SK-N-SH treated with all-trans-retinoic acid at 6 μM for 48 hours (cell line): ENCODE measurements at regions not wholly inside any gene's neighbourhood (a gene's known extent, or its start where the extent isn't known, plus 50 kb on each side); places are given as distances from the start of the nearest gene placed in this dataset.

Experiments
- ATAC-seq: fragments of 200-7000 bp; cut with Tn5 transposase; 3 replicates; pipeline ENCODE4 v1.9.1; 2020; ENCODE audit warnings: mild to moderate bottlenecking, moderate library complexity
- ARNTL ChIP-seq: fragments of 450-650 bp; formaldehyde crosslinking; IDR thresholded peaks from 2 replicates; pipeline ENCODE4 v1.5.0; 2020; ENCODE audit warnings: low read depth, mild to moderate bottlenecking, moderate library complexity, borderline replicate concordance
- CSDC2 ChIP-seq: fragments of 250-450 bp; sonication (Bioruptor Pico); IDR thresholded peaks from 2 replicates; pipeline ENCODE4 v1.5.0; 2020; ENCODE audit warnings: mild to moderate bottlenecking, moderate library complexity
- ESRRG ChIP-seq: fragments of 250-450 bp; sonication (Bioruptor Pico); IDR thresholded peaks from 2 replicates; pipeline ENCODE4 v1.6.1; 2021; ENCODE audit warnings: mild to moderate bottlenecking
- GLIS3 ChIP-seq: fragments of 250-450 bp; sonication (Bioruptor Pico); IDR thresholded peaks from 2 replicates; pipeline ENCODE4 v1.5.0; 2020; ENCODE audit warnings: mild to moderate bottlenecking, moderate library complexity
- ISL1 ChIP-seq: fragments of 250-450 bp; sonication (Bioruptor Pico); IDR thresholded peaks from 2 replicates; pipeline ENCODE4 v2.1.2; 2022; ENCODE audit warnings: mild to moderate bottlenecking, moderate library complexity
- POU6F1 ChIP-seq: fragments of 250-450 bp; sonication (Bioruptor Pico); IDR thresholded peaks from 2 replicates; pipeline ENCODE4 v1.8.0; 2021; ENCODE audit warnings: low read depth, mild to moderate bottlenecking, moderate library complexity, borderline replicate concordance
- PPARA ChIP-seq: fragments of 250-450 bp; sonication (Bioruptor Pico); IDR thresholded peaks from 2 replicates; pipeline ENCODE4 v1.5.0; 2020; ENCODE audit warnings: mild to moderate bottlenecking, borderline replicate concordance
- RARB ChIP-seq: fragments of 250-450 bp; sonication (Bioruptor Pico); IDR thresholded peaks from 2 replicates; pipeline ENCODE4 v1.8.0; 2021; ENCODE audit warnings: mild to moderate bottlenecking, moderate library complexity
- SNAI2 ChIP-seq: fragments of 250-450 bp; sonication (Bioruptor Pico); IDR thresholded peaks from 2 replicates; pipeline ENCODE4 v1.5.0; 2020; ENCODE audit warnings: mild to moderate bottlenecking, moderate library complexity
- TCF4 ChIP-seq: fragments of 250-450 bp; sonication (Bioruptor Pico); IDR thresholded peaks from 2 replicates; pipeline ENCODE4 v1.8.0; 2021; ENCODE audit warnings: mild to moderate bottlenecking, moderate library complexity, borderline replicate concordance
- TOX ChIP-seq: fragments of 250-450 bp; sonication (Bioruptor Pico); IDR thresholded peaks from 2 replicates; pipeline ENCODE4 v1.8.0; 2021; ENCODE audit warnings: mild to moderate bottlenecking, moderate library complexity, borderline replicate concordance
- ZC3H10 ChIP-seq: fragments of 250-450 bp; sonication (Bioruptor Pico); IDR thresholded peaks from 2 replicates; pipeline ENCODE4 v1.5.1; 2021; ENCODE audit warnings: mild to moderate bottlenecking, moderate library complexity
- ZFP3 ChIP-seq: fragments of 250-450 bp; sonication (Bioruptor Pico); IDR thresholded peaks from 2 replicates; pipeline ENCODE4 v1.5.0; 2020; ENCODE audit warnings: mild to moderate bottlenecking, moderate library complexity
- ZFP30 ChIP-seq: fragments of 450-650 bp; formaldehyde crosslinking; IDR thresholded peaks from 2 replicates; pipeline ENCODE4 v1.5.0; 2022; ENCODE audit warnings: mild to moderate bottlenecking, moderate library complexity
- ZNF565 ChIP-seq: fragments of 450-650 bp; formaldehyde crosslinking; conservative IDR thresholded peaks from 2 replicates; pipeline ENCODE4 v1.5.0; 2020; ENCODE audit warnings: low read depth, mild to moderate bottlenecking, moderate library complexity
- ZNF70 ChIP-seq: fragments of 450-650 bp; formaldehyde crosslinking; IDR thresholded peaks from 2 replicates; pipeline ENCODE4 v1.5.0; 2020; ENCODE audit warnings: mild to moderate bottlenecking, moderate library complexity
- ZNF8 ChIP-seq: fragments of 450-650 bp; formaldehyde crosslinking; IDR thresholded peaks from 2 replicates; pipeline ENCODE4 v1.5.0; 2020; ENCODE audit warnings: mild to moderate bottlenecking, moderate library complexity
- TF ChIP-seq, protein P1 (sequence below): fragments of 250-450 bp; sonication (Bioruptor Pico); IDR thresholded peaks from 2 replicates; pipeline ENCODE4 v1.5.0; 2020; ENCODE audit warnings: mild to moderate bottlenecking, moderate library complexity
- TF ChIP-seq, protein P2 (sequence below): fragments of 250-450 bp; sonication (Bioruptor Pico); IDR thresholded peaks from 2 replicates; pipeline ENCODE4 v1.5.1; 2020; ENCODE audit warnings: low read depth, mild to moderate bottlenecking, moderate library complexity
- TF ChIP-seq, protein P3 (sequence below): fragments of 250-450 bp; sonication (Bioruptor Pico); IDR thresholded peaks from 2 replicates; pipeline ENCODE4 v1.5.1; 2021; ENCODE audit warnings: mild to moderate bottlenecking, moderate library complexity
- TF ChIP-seq, protein P4 (sequence below): fragments of 250-450 bp; sonication (Bioruptor Pico); IDR thresholded peaks from 2 replicates; pipeline ENCODE4 v1.8.0; 2020; ENCODE audit warnings: mild to moderate bottlenecking, moderate library complexity, borderline replicate concordance

DNA sequence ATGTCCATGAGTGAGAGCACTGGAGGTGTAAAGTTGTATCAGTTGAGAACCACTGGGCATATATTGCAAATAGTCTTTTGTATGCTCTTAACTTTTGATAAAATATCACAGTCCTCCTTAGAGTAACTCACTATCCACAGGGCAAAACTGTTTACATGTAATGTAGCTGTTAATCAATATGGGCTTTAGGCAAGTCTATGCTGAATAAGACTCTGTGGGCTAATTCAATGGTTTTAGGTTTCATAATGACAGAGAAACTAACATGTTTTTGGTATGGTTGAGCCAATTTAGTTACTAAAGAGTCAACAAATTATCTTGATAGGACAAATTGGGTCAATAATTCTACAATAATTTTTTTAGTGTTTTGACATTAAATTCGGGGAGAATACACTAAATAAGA is 1134.9 kb upstream of the FAM98A start:
- ATAC-seq = no peak
- TF ChIP-seq, protein P1, sequence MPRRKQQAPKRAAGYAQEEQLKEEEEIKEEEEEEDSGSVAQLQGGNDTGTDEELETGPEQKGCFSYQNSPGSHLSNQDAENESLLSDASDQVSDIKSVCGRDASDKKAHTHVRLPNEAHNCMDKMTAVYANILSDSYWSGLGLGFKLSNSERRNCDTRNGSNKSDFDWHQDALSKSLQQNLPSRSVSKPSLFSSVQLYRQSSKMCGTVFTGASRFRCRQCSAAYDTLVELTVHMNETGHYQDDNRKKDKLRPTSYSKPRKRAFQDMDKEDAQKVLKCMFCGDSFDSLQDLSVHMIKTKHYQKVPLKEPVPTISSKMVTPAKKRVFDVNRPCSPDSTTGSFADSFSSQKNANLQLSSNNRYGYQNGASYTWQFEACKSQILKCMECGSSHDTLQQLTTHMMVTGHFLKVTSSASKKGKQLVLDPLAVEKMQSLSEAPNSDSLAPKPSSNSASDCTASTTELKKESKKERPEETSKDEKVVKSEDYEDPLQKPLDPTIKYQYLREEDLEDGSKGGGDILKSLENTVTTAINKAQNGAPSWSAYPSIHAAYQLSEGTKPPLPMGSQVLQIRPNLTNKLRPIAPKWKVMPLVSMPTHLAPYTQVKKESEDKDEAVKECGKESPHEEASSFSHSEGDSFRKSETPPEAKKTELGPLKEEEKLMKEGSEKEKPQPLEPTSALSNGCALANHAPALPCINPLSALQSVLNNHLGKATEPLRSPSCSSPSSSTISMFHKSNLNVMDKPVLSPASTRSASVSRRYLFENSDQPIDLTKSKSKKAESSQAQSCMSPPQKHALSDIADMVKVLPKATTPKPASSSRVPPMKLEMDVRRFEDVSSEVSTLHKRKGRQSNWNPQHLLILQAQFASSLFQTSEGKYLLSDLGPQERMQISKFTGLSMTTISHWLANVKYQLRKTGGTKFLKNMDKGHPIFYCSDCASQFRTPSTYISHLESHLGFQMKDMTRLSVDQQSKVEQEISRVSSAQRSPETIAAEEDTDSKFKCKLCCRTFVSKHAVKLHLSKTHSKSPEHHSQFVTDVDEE (CRISPR knock-in tag) = no peak
- TF ChIP-seq ARNTL (CRISPR knock-in tag) = no peak
- no peak for TF ChIP-seq POU6F1
- no peak for TF ChIP-seq CSDC2 (CRISPR knock-in tag)
- TF ChIP-seq, protein P2, sequence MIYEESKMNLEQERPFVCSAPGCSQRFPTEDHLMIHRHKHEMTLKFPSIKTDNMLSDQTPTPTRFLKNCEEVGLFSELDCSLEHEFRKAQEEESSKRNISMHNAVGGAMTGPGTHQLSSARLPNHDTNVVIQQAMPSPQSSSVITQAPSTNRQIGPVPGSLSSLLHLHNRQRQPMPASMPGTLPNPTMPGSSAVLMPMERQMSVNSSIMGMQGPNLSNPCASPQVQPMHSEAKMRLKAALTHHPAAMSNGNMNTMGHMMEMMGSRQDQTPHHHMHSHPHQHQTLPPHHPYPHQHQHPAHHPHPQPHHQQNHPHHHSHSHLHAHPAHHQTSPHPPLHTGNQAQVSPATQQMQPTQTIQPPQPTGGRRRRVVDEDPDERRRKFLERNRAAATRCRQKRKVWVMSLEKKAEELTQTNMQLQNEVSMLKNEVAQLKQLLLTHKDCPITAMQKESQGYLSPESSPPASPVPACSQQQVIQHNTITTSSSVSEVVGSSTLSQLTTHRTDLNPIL (CRISPR knock-in tag) = no peak
- TF ChIP-seq GLIS3 = no peak
- no peak for TF ChIP-seq ZFP30
- no peak for TF ChIP-seq SNAI2 (CRISPR knock-in tag)
- no peak for TF ChIP-seq TOX (CRISPR knock-in tag)

GRCh38 chr2:34731292-34731691 is 1132.2 kb upstream of the FAM98A start:
- no peak for ATAC-seq
- no peak for TF ChIP-seq RARB (CRISPR knock-in tag)
- TF ChIP-seq, protein P3, sequence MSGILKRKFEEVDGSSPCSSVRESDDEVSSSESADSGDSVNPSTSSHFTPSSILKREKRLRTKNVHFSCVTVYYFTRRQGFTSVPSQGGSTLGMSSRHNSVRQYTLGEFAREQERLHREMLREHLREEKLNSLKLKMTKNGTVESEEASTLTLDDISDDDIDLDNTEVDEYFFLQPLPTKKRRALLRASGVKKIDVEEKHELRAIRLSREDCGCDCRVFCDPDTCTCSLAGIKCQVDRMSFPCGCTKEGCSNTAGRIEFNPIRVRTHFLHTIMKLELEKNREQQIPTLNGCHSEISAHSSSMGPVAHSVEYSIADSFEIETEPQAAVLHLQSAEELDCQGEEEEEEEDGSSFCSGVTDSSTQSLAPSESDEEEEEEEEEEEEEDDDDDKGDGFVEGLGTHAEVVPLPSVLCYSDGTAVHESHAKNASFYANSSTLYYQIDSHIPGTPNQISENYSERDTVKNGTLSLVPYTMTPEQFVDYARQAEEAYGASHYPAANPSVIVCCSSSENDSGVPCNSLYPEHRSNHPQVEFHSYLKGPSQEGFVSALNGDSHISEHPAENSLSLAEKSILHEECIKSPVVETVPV (CRISPR knock-in tag) = no peak
- TF ChIP-seq, protein P4, sequence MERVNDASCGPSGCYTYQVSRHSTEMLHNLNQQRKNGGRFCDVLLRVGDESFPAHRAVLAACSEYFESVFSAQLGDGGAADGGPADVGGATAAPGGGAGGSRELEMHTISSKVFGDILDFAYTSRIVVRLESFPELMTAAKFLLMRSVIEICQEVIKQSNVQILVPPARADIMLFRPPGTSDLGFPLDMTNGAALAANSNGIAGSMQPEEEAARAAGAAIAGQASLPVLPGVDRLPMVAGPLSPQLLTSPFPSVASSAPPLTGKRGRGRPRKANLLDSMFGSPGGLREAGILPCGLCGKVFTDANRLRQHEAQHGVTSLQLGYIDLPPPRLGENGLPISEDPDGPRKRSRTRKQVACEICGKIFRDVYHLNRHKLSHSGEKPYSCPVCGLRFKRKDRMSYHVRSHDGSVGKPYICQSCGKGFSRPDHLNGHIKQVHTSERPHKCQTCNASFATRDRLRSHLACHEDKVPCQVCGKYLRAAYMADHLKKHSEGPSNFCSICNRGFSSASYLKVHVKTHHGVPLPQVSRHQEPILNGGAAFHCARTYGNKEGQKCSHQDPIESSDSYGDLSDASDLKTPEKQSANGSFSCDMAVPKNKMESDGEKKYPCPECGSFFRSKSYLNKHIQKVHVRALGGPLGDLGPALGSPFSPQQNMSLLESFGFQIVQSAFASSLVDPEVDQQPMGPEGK (CRISPR knock-in tag) = no peak
- TF ChIP-seq TCF4 (CRISPR knock-in tag) = no peak
- no peak for TF ChIP-seq ZFP3 (CRISPR knock-in tag)
- TF ChIP-seq CSDC2 (CRISPR knock-in tag) = no peak
- TF ChIP-seq ISL1 (CRISPR knock-in tag) = no peak
- no peak for TF ChIP-seq POU6F1
- TF ChIP-seq, protein P2 (CRISPR knock-in tag) = no peak
- no peak for TF ChIP-seq ZFP30
- TF ChIP-seq ZNF8 (CRISPR knock-in tag) = no peak
- TF ChIP-seq ZNF565 (CRISPR knock-in tag) = no peak
- TF ChIP-seq ARNTL (CRISPR knock-in tag) = no peak
- TF ChIP-seq ESRRG = no peak
- no peak for TF ChIP-seq PPARA (CRISPR knock-in tag)
- TF ChIP-seq ZNF70 (CRISPR knock-in tag) = no peak
- TF ChIP-seq ZC3H10 (CRISPR knock-in tag) = no peak
